Gastroesophageal sphincter (tissue), 4 donors: ENCODE measurements at regions not wholly inside any gene's neighbourhood (a gene's known extent, or its start where the extent isn't known, plus 50 kb on each side); places are given as distances from the start of the nearest gene placed in this dataset.

Experiments used
- ATAC-seq: fragments of 150-250 bp; one replicate; pipeline ENCODE4 v1.9.1; 2016; ENCODE audit warnings: mild to moderate bottlenecking, moderate library complexity
- H3K27ac ChIP-seq, 4 donors: fragments of 200-600 bp; sonication (generic) in 3 of 4; 1 replicate in 3 of 4; 2 replicates in 1 of 4; pipeline ENCODE4 v1.5.1; 2016 to 2019
- H3K27me3 ChIP-seq: fragments of 200-600 bp; sonication (generic); one replicate; pipeline ENCODE4 v1.5.1; 2019
- H3K36me3 ChIP-seq, 2 donors: fragments of 200-600 bp; sonication (generic); one replicate each; pipeline ENCODE4 v1.5.1; 2019; ENCODE audit warnings: control low read depth in 1 of 2
- H3K4me1 ChIP-seq, 3 donors: fragments of 200-600 bp; sonication (generic); 1 replicate in 2 of 3; 2 replicates in 1 of 3; pipeline ENCODE4 v1.5.1; 2016 to 2019; ENCODE audit warnings: control low read depth in 2 of 3
- H3K4me3 ChIP-seq, 2 donors: fragments of 200-600 bp; sonication (generic); one replicate each; pipeline ENCODE4 v1.5.1; 2019; ENCODE audit warnings: mild to moderate bottlenecking in 1 of 2, moderate library complexity in 1 of 2
- H3K9me3 ChIP-seq, 3 donors: fragments of 200-600 bp; sonication (generic); one replicate each; pipeline ENCODE4 v1.5.1; 2017 to 2019; ENCODE audit warnings: control low read depth in 2 of 3
- EP300 ChIP-seq: sonication (generic); formaldehyde crosslinking; IDR thresholded peaks from one replicate; pipeline ENCODE4 v1.6.1; 2017; ENCODE audit warnings: antibody characterized with exemption, mild to moderate bottlenecking
- POLR2A ChIP-seq, 2 donors: fragments of 450-650 bp; IDR thresholded peaks; one replicate each; pipeline ENCODE4 v1.6.1; 2017; ENCODE audit warnings: antibody characterized with exemption in 2 of 2, mild to moderate bottlenecking in 2 of 2, moderate library complexity in 1 of 2
- POLR2AphosphoS5 ChIP-seq: sonication (generic); formaldehyde crosslinking; IDR thresholded peaks from one replicate; pipeline ENCODE4 v1.6.1; 2017; ENCODE audit warnings: antibody characterized with exemption
- WGBS, 2 donors: methylation state at CpG; one replicate each; pipeline ENCODE4 v1.1.5; 2018; ENCODE audit warnings: low coverage in 1 of 2; 5-methylcytosine and 5-hydroxymethylcytosine counted together
- TF ChIP-seq, protein P1 (sequence below), 4 experiments: fragments of 200-600 bp in 2 of 4; fragments of 450-650 bp in 2 of 4; sonication (generic) in 1 of 4; IDR thresholded peaks; one replicate each; pipeline ENCODE4 v1.5.1; 2017 to 2019; ENCODE audit warnings: antibody characterized with exemption in 4 of 4, mild to moderate bottlenecking in 2 of 4, moderate library complexity in 2 of 4

DNA sequence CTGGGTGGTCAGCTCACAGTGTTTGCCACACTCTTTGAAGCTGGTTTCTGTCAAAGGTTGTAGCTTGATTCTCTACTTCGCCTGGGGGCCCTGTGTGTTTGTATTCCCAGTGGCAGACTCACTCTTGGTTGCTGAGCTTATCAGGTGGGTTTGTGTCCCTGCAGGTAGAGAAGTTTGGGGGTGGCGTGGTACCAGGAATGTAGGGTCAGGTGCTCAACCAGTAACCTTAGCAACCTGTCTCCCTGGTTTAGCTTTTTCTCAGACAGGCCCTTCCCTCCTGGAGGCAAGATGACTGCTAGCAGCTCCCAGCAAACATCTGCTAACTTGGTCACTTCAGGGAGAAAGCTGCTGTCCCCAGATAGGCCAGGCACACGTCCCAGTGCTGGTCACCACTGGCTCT is 352.2 kb downstream of the AACS start:
- Histone ChIP-seq H3K27me3 (no peaks in the 10 kb centered on the region), H3K9me3 (peaks cover 0 to 17% (median 0%) of the 10 kb centered on the region in 3 donors), H3K4me3 (no peak overlapping the region), H3K4me1 (no peaks in the 10 kb centered on the region), H3K27ac (no peak overlapping the region), H3K36me3 (no peaks in the 10 kb centered on the region)
- TF ChIP-seq, protein P1, sequence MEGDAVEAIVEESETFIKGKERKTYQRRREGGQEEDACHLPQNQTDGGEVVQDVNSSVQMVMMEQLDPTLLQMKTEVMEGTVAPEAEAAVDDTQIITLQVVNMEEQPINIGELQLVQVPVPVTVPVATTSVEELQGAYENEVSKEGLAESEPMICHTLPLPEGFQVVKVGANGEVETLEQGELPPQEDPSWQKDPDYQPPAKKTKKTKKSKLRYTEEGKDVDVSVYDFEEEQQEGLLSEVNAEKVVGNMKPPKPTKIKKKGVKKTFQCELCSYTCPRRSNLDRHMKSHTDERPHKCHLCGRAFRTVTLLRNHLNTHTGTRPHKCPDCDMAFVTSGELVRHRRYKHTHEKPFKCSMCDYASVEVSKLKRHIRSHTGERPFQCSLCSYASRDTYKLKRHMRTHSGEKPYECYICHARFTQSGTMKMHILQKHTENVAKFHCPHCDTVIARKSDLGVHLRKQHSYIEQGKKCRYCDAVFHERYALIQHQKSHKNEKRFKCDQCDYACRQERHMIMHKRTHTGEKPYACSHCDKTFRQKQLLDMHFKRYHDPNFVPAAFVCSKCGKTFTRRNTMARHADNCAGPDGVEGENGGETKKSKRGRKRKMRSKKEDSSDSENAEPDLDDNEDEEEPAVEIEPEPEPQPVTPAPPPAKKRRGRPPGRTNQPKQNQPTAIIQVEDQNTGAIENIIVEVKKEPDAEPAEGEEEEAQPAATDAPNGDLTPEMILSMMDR (IDR thresholded peaks at IDR 0.05) = no peak
- TF ChIP-seq POLR2A (IDR thresholded peaks at IDR 0.05) (no peak), EP300 (no peak), POLR2AphosphoS5 (no peak)
- 100% methylated on average over 1 of the region's 3 CpGs; no CpG with 5 or more reads in 1 of the 2 donors for WGBS, 2 donors
- ATAC-seq = no peak

DNA sequence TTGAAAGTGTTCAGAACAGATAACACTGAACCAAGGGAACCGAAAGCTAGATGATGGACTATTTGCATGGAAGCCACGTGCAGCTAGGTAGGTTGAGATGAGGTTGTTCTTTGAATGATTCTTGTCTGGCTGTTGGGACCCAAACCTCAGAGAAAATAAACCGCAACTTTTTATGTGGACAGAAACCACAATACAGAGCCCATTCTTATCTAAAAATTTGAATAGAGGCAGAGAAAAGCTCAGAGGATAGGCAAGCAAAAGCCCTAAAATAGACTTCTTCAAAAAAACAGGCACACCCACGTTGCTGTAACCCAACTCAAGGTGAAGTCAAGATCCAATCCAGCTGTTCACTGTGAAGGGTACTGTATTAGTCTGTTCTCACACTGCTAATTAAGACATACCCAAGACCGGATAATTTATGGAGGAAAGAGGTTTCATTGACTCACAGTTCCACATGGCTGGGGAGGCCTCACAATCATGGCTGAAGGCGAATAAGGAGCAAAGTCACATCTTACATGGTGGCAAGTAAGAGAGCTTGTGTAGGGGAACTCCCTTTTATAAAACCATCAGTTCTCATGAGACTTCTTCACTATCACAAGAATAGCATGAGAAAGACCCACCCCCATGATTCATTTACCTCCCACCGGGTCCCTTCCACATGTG is 353.8 kb downstream of the AACS start:
- Histone ChIP-seq H3K4me3 (no peak overlapping the region), H3K27ac (no peak overlapping the region), H3K9me3 (peaks cover 0 to 17% (median 0%) of the 10 kb centered on the region in 3 donors), H3K4me1 (no peaks in the 10 kb centered on the region), H3K36me3 (no peaks in the 10 kb centered on the region), H3K27me3 (no peaks in the 10 kb centered on the region)
- no peak for ATAC-seq
- WGBS, 2 donors = 65 to 84% methylated on average over 5 to 7 of the region's 7 CpGs
- no peak for TF ChIP-seq EP300
- TF ChIP-seq POLR2AphosphoS5 = no peak
- no peak for TF ChIP-seq POLR2A (IDR thresholded peaks at IDR 0.05)
- TF ChIP-seq, protein P1 (IDR thresholded peaks at IDR 0.05) = no peak

DNA sequence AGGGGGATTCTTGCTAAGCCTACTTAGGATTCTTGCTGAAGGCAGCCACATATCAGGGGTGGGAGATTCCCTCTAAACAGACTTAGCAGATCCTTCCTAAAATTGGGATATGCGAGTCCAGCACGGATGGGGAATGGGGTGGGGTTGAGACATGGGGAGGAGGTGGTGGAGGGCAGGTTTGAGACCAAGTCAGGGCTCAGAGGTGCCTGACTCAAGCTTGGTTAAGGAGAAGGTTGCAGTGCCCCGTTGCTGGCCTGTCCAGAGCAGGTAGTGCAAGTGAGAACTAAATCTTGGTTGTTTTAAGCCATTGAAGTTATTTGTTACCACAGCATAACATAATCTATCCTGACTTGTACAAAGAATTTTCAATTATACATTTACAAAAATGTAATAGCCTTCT is 359.7 kb downstream of the AACS start:
- no peaks in the 10 kb centered on the region for H3K27me3 ChIP-seq
- no peak overlapping the region for H3K27ac ChIP-seq
- WGBS, 2 donors = 32 to 38% methylated on average over 1 to 3 of the region's 3 CpGs
- no peak overlapping the region for H3K4me3 ChIP-seq
- peaks cover 0 to 20% (median 0%) of the 10 kb centered on the region in 3 donors for H3K9me3 ChIP-seq
- TF ChIP-seq POLR2AphosphoS5 (no peak), POLR2A (IDR thresholded peaks at IDR 0.05) (no peak), EP300 (no peak)
- TF ChIP-seq, protein P1 (IDR thresholded peaks at IDR 0.05) = no peak
- H3K4me1 ChIP-seq = no peaks in the 10 kb centered on the region
- no peak for ATAC-seq
- no peaks in the 10 kb centered on the region for H3K36me3 ChIP-seq

DNA sequence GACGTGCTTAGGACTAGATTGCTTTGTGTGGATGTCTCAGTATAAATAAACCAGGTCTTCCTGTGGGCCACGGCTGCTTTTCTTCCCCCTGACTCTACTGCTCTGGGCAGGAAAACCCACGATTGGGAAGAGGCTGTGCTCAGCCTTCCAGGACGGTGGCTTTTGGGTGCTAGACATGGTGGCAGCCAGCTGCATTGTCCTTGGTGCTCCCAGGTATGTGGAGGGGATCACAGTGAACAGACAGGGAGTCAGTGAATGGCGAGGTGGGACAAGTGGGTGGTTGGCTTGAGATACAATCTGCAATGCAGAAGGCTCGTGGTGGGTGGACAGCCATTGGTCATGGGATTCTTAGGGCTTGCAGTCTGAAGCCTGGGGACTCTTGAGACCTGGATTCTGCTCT is 366.3 kb downstream of the AACS start:
- TF ChIP-seq, protein P1 (IDR thresholded peaks at IDR 0.05) = no peak
- TF ChIP-seq EP300 = no peak
- TF ChIP-seq POLR2AphosphoS5 = no peak
- TF ChIP-seq POLR2A (IDR thresholded peaks at IDR 0.05) = no peak

DNA sequence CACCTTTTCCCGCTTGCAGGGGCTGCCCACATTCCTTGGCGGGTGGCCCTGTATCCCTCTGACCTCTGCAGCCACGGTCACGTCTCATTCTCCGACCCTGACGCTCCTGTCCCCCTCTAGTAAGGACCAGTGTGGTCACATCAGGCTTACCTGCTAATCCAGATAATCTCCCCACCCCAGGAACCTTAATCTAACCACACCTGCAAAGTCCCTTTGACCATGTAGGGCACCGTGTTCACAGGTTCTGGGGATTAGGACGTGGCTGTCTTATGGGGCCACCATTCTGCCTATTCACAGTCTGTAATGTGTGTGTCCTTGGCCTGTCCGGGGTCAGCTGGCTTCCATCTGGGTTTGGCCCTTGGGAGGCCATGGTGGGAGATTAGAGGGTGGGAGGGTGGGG is 368.9 kb downstream of the AACS start:
- no peak overlapping the region for H3K4me3 ChIP-seq
- no peaks in the 10 kb centered on the region for H3K9me3 ChIP-seq
- no peaks in the 10 kb centered on the region for H3K27me3 ChIP-seq
- ATAC-seq = no peak
- 85 to 88% methylated on average over 5 to 7 of the region's 9 CpGs for WGBS, 2 donors
- TF ChIP-seq POLR2AphosphoS5 (no peak), EP300 (no peak), POLR2A (IDR thresholded peaks at IDR 0.05) (no peak)
- TF ChIP-seq, protein P1 (IDR thresholded peaks at IDR 0.05) = no peak
- H3K4me1 ChIP-seq = no peaks in the 10 kb centered on the region
- no peaks in the 10 kb centered on the region for H3K36me3 ChIP-seq
- H3K27ac ChIP-seq = no peak overlapping the region

More for the DNA sequence above, 366.3 kb downstream of the AACS start:
- Histone ChIP-seq H3K9me3 (peaks cover 0 to 6% (median 0%) of the 10 kb centered on the region in 3 donors), H3K27me3 (no peaks in the 10 kb centered on the region), H3K27ac (no peak overlapping the region), H3K4me3 (no peak overlapping the region), H3K36me3 (no peaks in the 10 kb centered on the region), H3K4me1 (no peaks in the 10 kb centered on the region)
- no peak for ATAC-seq
- 48 to 59% methylated on average over 3 to 5 of the region's 6 CpGs for WGBS, 2 donors
